Activated T-helper 2 cell treated with anti-CD3 and anti-CD28 coated beads, Interferon-gamma antibody, Interleukin-2, Interleukin-4, amounts not matched to agents 10 μg/mL and 5 μg/mL and 100 μg/mL, durations not matched to agents 14 hours and 24 hours and 36 hours (primary cell): ENCODE measurements at regions not wholly inside any gene's neighbourhood (a gene's known extent, or its start where the extent isn't known, plus 50 kb on each side); places are given as distances from the start of the nearest gene placed in this dataset.

Experiments
- DNase-seq: peaks from one replicate; pipeline ENCODE4 v3.0.0; 2021; ENCODE audit warnings: low spot score
- H3K27ac Mint-ChIP-seq: one replicate; pipeline ENCODE4 v1.8.0; 2021; ENCODE audit warnings: mixed read lengths
- H3K27me3 Mint-ChIP-seq: one replicate; pipeline ENCODE4 v1.8.0; 2021; ENCODE audit warnings: low read depth, mixed read lengths
- H3K36me3 Mint-ChIP-seq: one replicate; pipeline ENCODE4 v1.8.0; 2021; ENCODE audit warnings: low read depth, mixed read lengths
- H3K4me1 Mint-ChIP-seq: one replicate; pipeline ENCODE4 v1.8.0; 2021; ENCODE audit warnings: low read depth, mixed read lengths
- H3K4me3 Mint-ChIP-seq: one replicate; pipeline ENCODE4 v1.8.0; 2021; ENCODE audit warnings: low read depth, mild to moderate bottlenecking, moderate library complexity, mixed read lengths
- H3K9me3 Mint-ChIP-seq: one replicate; pipeline ENCODE4 v1.8.0; 2021; ENCODE audit warnings: mixed read lengths
- intact Hi-C: fragments of 100-400 bp; cut with micrococcal nuclease; formaldehyde crosslinking; loops from one replicate; pipeline ENCODE4 v1.15.1; 2023

DNA sequence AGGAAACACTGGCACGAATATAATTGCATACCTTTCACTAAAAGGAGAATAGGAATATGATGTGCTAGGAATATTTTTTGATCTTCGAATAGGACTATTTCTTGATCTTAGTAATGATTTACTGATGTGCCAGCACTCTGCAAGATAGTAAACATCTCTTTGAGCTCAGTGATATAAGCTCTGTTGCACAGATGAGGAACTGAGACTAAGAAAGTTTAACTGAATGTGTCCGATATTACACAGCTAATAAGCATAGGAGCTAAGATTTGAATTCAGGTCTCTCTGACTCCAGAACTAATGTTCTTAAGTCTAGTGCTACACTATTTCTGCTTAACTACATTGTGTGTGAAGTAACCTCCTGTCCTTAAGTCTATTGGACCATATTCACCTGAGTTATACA is 98.4 kb upstream of the PTPRZ1 start:
- DNase-seq: no peak
- intact Hi-C loops: no loop called here
- Mint-ChIP-seq H3K9me3 (no peaks in the 10 kb centered on the region), H3K27ac (no peak overlapping the region), H3K36me3 (no peaks in the 10 kb centered on the region), H3K27me3 (no peaks in the 10 kb centered on the region), H3K4me1 (no peaks in the 10 kb centered on the region), H3K4me3 (no peak overlapping the region)

DNA sequence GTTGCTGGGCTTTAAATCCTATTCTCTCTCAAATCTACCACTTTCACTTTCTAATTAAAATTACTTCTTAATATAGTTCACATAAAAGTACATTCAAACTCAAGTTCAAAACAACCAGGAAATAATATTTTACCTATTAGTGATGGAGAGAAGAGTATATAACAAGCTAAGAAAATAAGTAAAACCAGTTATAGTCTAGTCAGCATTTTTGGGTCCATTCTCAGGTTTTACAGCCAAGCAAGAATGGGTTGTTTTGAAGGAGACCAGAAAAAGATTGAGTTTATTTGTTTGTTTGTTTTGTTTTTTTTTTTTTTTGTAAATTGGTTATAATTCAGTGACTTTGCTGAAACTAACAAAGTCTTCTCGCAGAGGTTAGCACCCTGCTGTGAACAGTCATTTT is 106.3 kb upstream of the PTPRZ1 start:
- H3K27me3 Mint-ChIP-seq: no peaks in the 10 kb centered on the region
- H3K9me3 Mint-ChIP-seq: no peaks in the 10 kb centered on the region
- no peak for DNase-seq
- H3K4me3 Mint-ChIP-seq: no peak overlapping the region
- H3K27ac Mint-ChIP-seq: no peak overlapping the region
- H3K4me1 Mint-ChIP-seq: no peaks in the 10 kb centered on the region
- H3K36me3 Mint-ChIP-seq: no peaks in the 10 kb centered on the region
- intact Hi-C loops: no loop called here

DNA sequence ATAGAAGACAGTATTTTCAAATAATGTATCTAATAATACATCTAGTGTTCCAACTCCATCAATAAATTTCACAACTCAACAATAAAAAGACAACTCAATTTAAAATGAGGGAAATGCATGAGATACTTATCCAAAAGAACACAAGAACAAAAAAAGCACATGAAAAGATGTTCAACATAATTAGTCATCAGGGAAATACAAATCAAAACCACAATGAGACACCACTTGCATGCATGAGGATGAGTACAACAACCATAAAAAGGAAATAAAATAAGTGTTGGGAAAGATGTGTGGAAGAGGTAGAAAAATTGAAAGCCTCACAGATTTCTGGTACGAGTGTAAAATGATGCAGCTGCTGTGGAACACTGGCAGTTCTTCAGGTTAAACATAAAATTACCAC is 111.6 kb upstream of the PTPRZ1 start:
- Mint-ChIP-seq H3K4me3 (no peak overlapping the region), H3K4me1 (no peaks in the 10 kb centered on the region), H3K27ac (no peak overlapping the region), H3K36me3 (no peaks in the 10 kb centered on the region), H3K27me3 (no peaks in the 10 kb centered on the region), H3K9me3 (no peaks in the 10 kb centered on the region)
- DNase-seq: no peak
- intact Hi-C loops: no loop called here

DNA sequence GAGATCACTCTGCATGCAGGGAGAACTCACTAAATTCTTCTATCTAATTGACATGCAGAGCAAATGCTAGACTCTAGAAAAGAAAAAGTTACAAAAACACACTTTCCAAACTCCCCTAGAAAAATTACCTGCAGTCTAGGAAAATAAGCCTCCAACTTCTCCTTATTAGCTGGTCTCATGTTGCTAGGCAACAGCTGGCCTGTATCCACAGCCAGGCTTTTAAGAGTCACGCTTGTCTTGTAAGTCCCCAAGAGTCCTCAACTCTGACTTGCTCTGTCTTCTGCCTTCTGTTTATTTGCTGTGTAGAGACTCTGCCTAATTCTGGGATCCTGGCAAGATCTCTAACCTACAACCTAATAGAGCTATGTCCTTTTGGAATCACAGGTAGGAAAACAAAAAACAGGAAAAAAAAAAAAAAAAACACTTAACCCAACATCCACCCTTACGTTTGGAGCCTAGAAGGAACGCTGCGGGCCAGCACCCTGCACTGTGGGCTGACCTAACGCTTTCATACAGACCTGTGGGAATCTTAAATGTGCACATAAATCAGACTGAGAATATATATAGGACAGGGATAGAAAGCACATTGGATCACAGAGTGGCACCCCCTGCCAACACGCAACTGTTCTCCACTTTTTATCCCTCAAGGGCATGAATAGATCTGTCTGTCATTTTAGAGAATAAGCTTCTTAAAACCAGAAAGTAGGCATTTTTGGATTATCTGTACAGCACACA is 117.0 kb upstream of the PTPRZ1 start:
- no peak for DNase-seq
- Mint-ChIP-seq H3K27me3 (no peaks in the 10 kb centered on the region), H3K27ac (no peak overlapping the region), H3K9me3 (no peaks in the 10 kb centered on the region), H3K36me3 (no peaks in the 10 kb centered on the region), H3K4me1 (no peaks in the 10 kb centered on the region), H3K4me3 (no peak overlapping the region)
- intact Hi-C loops: no loop called here

DNA sequence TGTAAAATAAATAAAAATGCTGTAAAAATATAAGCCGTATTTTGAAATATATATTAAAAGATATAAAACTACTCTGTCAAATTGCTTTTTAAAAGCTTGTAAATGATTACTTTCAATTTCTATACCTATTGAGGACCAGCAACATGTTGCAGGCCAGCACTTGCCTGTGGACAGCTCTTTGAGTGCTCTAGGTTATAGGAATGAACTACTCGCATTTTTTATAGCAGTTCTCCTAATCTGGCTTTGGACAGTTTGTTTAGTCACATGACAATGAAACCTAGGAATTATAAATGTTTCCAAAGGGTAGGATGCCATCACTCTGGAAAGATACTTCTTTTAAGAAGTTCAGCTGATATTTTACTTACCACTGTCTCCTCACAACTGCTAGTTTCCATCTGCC is 117.7 kb upstream of the PTPRZ1 start:
- no peak overlapping the region for H3K4me3 Mint-ChIP-seq
- H3K9me3 Mint-ChIP-seq: no peaks in the 10 kb centered on the region
- no peaks in the 10 kb centered on the region for H3K36me3 Mint-ChIP-seq
- intact Hi-C loops: no loop called here
- no peaks in the 10 kb centered on the region for H3K4me1 Mint-ChIP-seq
- no peak overlapping the region for H3K27ac Mint-ChIP-seq
- H3K27me3 Mint-ChIP-seq: no peaks in the 10 kb centered on the region
- DNase-seq: no peak

DNA sequence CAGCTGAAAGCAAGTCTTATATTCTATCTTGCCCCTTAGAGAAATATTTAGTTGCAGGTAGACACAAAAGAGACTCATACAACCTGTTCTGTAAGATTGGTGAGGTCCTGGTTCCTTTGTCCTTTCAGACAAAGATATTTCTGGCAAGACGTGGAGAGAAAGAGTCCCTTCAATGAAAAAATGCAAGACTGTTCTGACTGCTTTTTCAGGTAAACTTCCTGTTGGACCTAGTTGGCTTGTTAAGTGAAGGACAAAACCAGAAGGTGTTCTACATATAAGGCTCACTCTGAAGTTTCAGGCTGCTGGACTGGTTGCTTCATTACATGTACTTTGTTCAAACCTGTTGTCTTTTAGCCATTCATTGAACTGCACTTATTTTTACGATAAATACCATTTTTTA is 119.0 kb upstream of the PTPRZ1 start:
- no peak overlapping the region for H3K4me3 Mint-ChIP-seq
- no peaks in the 10 kb centered on the region for H3K27me3 Mint-ChIP-seq
- no peak overlapping the region for H3K27ac Mint-ChIP-seq
- intact Hi-C loops: loop anchor here (2.0 kb wide), 1 partner anchor 241 kb away; no protein-coding TSS in a partner anchor
- DNase-seq: no peak
- no peaks in the 10 kb centered on the region for H3K9me3 Mint-ChIP-seq
- H3K36me3 Mint-ChIP-seq: no peaks in the 10 kb centered on the region
- H3K4me1 Mint-ChIP-seq: no peaks in the 10 kb centered on the region

DNA sequence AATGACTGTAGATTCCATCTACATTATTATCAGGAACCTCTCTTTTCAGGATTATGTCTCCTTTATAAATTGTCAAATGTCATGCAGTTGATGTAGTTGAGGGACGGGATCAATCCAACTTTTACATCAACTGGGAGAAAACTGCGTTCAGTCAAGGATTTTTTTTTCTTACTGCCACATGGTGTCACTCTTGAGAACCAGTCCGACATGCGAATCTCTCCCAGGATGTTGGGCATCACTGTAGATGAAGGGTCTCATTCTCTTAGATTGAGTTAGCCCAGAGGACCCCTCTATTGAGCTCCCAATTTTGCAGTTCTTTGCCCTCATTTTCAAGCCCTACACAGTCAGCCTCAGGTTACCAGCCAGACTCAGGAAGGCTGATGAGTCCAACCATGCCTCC is 120.3 kb upstream of the PTPRZ1 start:
- Mint-ChIP-seq H3K9me3 (no peaks in the 10 kb centered on the region), H3K4me3 (no peak overlapping the region)

DNA sequence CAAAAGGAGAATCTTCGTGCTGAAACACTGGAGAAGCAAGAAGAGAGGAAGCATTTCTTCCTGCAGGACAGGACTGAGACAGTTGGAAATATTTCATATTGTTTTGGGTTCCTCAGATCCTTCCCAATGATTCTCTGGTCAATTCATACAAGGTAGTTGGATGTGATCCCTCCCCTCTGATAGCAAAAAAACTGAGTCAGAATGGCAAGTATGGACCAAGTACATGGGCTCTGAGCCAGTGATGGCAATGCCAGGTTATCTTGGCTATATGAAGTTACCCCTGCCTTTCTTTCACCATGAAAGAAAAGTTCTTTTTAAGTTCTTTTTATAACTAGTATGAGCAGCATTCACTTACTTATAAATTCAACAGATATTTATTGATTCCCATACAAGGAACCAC is 124.4 kb upstream of the PTPRZ1 start:
- Mint-ChIP-seq H3K27ac (no peak overlapping the region), H3K27me3 (no peaks in the 10 kb centered on the region), H3K4me3 (no peak overlapping the region), H3K36me3 (no peaks in the 10 kb centered on the region), H3K4me1 (no peaks in the 10 kb centered on the region), H3K9me3 (no peaks in the 10 kb centered on the region)
- no peak for DNase-seq
- intact Hi-C loops: no loop called here

More for the DNA sequence above, 120.3 kb upstream of the PTPRZ1 start:
- Mint-ChIP-seq H3K4me1 (no peaks in the 10 kb centered on the region), H3K27ac (no peak overlapping the region), H3K27me3 (no peaks in the 10 kb centered on the region), H3K36me3 (no peaks in the 10 kb centered on the region)
- intact Hi-C loops: loop anchor here (2.0 kb wide), 1 partner anchor 242 kb away; no protein-coding TSS in a partner anchor
- DNase-seq: no peak

DNA sequence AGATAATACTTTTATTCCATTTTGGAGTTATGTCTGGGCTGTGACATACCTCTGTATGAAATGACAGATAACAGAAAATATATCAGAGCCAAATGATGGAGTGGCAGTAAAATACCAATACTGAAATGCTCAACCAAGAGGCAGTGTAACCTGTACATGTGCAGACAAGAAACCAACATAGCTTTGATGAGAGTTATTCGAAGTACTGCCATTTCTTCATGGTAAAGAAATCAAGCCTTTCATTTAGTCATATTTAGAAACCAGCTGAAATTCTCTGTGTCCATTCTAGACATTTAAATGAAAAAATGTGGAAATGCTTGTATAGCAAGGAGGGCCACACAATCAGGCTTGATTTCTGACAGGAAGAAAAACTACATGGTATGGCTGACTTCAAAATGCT is 127.1 kb upstream of the PTPRZ1 start:
- Mint-ChIP-seq H3K4me1 (no peaks in the 10 kb centered on the region), H3K9me3 (no peaks in the 10 kb centered on the region), H3K4me3 (no peak overlapping the region), H3K27me3 (no peaks in the 10 kb centered on the region), H3K27ac (no peak overlapping the region), H3K36me3 (no peaks in the 10 kb centered on the region)
- intact Hi-C loops: no loop called here
- no peak for DNase-seq

DNA sequence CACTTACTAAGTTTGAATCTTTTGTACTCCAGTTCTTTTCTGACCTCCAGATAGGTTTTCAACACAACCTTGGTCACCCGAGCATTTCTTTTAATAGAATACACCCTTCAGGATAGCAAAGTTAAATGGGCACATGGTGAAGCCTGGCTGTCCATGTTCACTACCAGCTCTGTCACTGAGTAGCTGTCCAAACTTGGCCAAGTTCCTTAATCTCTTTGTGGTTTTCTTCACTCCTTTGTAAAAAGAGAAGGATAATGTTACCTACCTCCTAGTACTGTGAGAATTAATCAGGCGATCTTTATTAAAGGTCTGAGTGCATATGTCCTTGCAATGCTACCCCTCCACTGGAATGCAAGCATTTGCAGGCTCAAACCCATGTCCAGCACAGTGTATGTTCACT is 128.1 kb upstream of the PTPRZ1 start:
- Mint-ChIP-seq H3K9me3 (no peaks in the 10 kb centered on the region), H3K27me3 (no peaks in the 10 kb centered on the region), H3K27ac (no peak overlapping the region), H3K36me3 (no peaks in the 10 kb centered on the region), H3K4me1 (no peaks in the 10 kb centered on the region), H3K4me3 (no peak overlapping the region)
- intact Hi-C loops: no loop called here
- no peak for DNase-seq

DNA sequence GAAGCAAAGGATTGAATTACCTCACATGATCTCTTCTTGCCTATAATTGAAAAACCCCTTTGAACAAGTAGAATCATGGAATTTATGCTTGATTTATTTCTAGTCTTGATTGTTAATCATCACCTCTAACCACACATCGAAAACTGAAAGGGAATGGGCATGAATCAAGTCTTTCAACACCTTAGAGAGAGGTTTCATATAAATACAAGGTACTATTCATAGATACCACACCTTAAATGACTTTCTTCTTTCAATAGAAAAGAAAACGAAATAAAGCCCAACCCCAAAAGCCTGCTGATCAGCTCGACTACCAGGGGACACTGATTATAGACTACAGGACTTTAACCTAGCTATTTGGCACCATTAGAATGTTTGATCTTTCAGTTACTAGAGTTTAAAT is 128.6 kb upstream of the PTPRZ1 start:
- DNase-seq: no peak
- H3K4me3 Mint-ChIP-seq: no peak overlapping the region
- no peaks in the 10 kb centered on the region for H3K27me3 Mint-ChIP-seq
- H3K36me3 Mint-ChIP-seq: no peaks in the 10 kb centered on the region
- no peaks in the 10 kb centered on the region for H3K4me1 Mint-ChIP-seq
- no peaks in the 10 kb centered on the region for H3K9me3 Mint-ChIP-seq
- no peak overlapping the region for H3K27ac Mint-ChIP-seq
- intact Hi-C loops: no loop called here

DNA sequence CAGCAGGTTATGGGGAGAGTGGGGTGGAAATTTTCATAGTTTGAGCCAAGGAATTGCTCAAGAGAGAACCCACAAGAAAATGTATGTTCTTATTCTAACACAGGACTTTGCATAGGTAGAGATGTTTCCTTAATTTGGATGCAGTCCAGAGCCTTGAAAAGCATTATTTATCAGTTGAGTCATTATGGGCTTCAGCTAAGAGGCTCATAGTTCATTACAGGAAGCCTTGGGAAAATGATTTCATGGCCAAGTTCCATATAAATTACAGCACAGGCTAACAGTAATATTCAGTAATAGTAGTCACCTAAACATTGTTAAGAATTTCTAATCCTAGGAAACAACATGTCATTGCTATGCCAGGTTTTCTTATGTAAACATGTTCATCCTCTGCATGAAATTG is 131.1 kb upstream of the PTPRZ1 start:
- no peaks in the 10 kb centered on the region for H3K4me1 Mint-ChIP-seq
- no peaks in the 10 kb centered on the region for H3K9me3 Mint-ChIP-seq
- no peaks in the 10 kb centered on the region for H3K36me3 Mint-ChIP-seq
- intact Hi-C loops: no loop called here
- DNase-seq: no peak
- H3K4me3 Mint-ChIP-seq: no peak overlapping the region
- H3K27ac Mint-ChIP-seq: no peak overlapping the region
- no peaks in the 10 kb centered on the region for H3K27me3 Mint-ChIP-seq

DNA sequence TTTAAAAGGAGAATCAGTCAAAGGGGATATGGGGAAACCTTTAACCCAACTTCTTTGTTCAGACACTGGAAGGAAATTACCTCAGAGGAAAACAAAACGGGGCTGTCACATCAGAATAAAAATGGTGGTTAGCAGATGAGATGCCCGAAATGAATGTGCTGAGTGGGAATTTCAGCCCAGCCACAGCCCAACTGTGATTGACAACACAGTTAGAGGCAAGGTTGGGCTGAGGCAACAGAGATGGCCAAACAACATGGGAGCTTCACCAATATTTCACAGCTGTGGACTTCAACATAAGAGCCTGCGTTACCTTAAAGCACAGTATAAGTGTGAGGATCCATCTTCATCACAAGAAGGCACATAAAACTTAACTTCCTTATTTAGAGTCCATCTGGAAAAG is 133.5 kb upstream of the PTPRZ1 start:
- no peak overlapping the region for H3K27ac Mint-ChIP-seq
- H3K4me3 Mint-ChIP-seq: no peak overlapping the region
- intact Hi-C loops: no loop called here
- H3K4me1 Mint-ChIP-seq: no peaks in the 10 kb centered on the region
- no peak for DNase-seq
- no peaks in the 10 kb centered on the region for H3K9me3 Mint-ChIP-seq
- no peaks in the 10 kb centered on the region for H3K36me3 Mint-ChIP-seq
- no peaks in the 10 kb centered on the region for H3K27me3 Mint-ChIP-seq

DNA sequence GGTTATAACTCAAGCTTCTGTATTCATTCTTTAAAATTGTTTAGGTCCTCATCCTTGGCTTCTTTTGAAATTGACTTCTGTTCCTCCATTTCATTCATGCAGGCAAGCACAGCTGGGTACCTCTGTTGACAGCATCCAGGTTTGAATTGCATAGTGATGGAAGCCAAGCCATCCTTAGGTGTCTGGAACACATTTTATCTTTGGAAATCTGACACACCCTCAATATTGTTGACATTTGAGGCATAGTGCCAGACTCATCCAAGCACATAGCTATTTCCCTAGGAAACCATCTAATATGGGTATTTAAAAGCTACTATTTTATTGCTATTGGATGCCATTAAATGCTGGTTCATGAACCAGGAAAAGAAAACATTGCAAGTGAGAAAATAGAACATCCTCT is 142.1 kb upstream of the PTPRZ1 start:
- no peaks in the 10 kb centered on the region for H3K4me1 Mint-ChIP-seq
- no peaks in the 10 kb centered on the region for H3K27me3 Mint-ChIP-seq
- H3K4me3 Mint-ChIP-seq: no peak overlapping the region
- H3K9me3 Mint-ChIP-seq: peaks cover 12% of the 10 kb centered on the region
- no peaks in the 10 kb centered on the region for H3K36me3 Mint-ChIP-seq
- intact Hi-C loops: no loop called here
- H3K27ac Mint-ChIP-seq: no peak overlapping the region
- no peak for DNase-seq
